HG03558 (cell line): ENCODE measurements at regions not wholly inside any gene's neighbourhood (a gene's known extent, or its start where the extent isn't known, plus 50 kb on each side); places are given as distances from the start of the nearest gene placed in this dataset.

Source experiments
- ATAC-seq: cut with Tn5 transposase; IDR thresholded peaks from one replicate; pipeline ENCODE4 v1.9.1; 2021; ENCODE audit warnings: moderate number of reproducible peaks; ENCODE audit not compliant: unreplicated experiment; ENCODE audit errors: extremely low read depth

GRCh38 chr20:24118034-24118433 is 129.5 kb upstream of the GGTLC1 start:
- no peak for ATAC-seq

GRCh38 chr20:24117383-24117782 is 128.8 kb upstream of the GGTLC1 start:
- ATAC-seq = no peak

GRCh38 chr20:24116611-24117010 is 128.0 kb upstream of the GGTLC1 start:
- ATAC-seq = no peak

GRCh38 chr20:24112360-24112759 is 123.8 kb upstream of the GGTLC1 start:
- no peak for ATAC-seq

GRCh38 chr20:24111858-24112257 is 123.3 kb upstream of the GGTLC1 start:
- ATAC-seq = no peak

GRCh38 chr20:24109537-24109936 is 121.0 kb upstream of the GGTLC1 start:
- peak; percentile 40 for ATAC-seq

GRCh38 chr20:24109008-24109407 is 120.4 kb upstream of the GGTLC1 start:
- no peak for ATAC-seq

GRCh38 chr20:24108581-24108980 is 120.0 kb upstream of the GGTLC1 start:
- no peak for ATAC-seq

GRCh38 chr20:24106801-24107445 is 118.3 kb upstream of the GGTLC1 start:
- no peak for ATAC-seq

GRCh38 chr20:24106150-24106800 is 117.7 kb upstream of the GGTLC1 start:
- no peak for ATAC-seq

GRCh38 chr20:24102749-24103333 is 114.3 kb upstream of the GGTLC1 start:
- no peak for ATAC-seq

GRCh38 chr20:24102290-24102689 is 113.7 kb upstream of the GGTLC1 start:
- no peak for ATAC-seq

- no peak for ATAC-seq
Measured at GRCh38 chr20:24100370-24101011, 111.9 kb upstream of the GGTLC1 start.

- no peak for ATAC-seq
Measured at GRCh38 chr20:24098886-24099285, 110.3 kb upstream of the GGTLC1 start.

- no peak for ATAC-seq
Measured at GRCh38 chr20:24097506-24098245, 109.1 kb upstream of the GGTLC1 start.

- no peak for ATAC-seq
Measured at GRCh38 chr20:24096864-24097450, 108.4 kb upstream of the GGTLC1 start.

GRCh38 chr20:24096264-24096663 is 107.7 kb upstream of the GGTLC1 start:
- no peak for ATAC-seq

GRCh38 chr20:24095756-24096155 is 107.2 kb upstream of the GGTLC1 start:
- ATAC-seq = no peak

GRCh38 chr20:24095303-24095702 is 106.7 kb upstream of the GGTLC1 start:
- ATAC-seq = no peak

- no peak for ATAC-seq
Measured at GRCh38 chr20:24089576-24089975, 101.0 kb upstream of the GGTLC1 start.
